Spleen (tissue), 11 donors: ENCODE measurements at regions not wholly inside any gene's neighbourhood (a gene's known extent, or its start where the extent isn't known, plus 50 kb on each side); places are given as distances from the start of the nearest gene placed in this dataset.

Experiments
- DNase-seq: peaks from one replicate; pipeline ENCODE4 v3.0.0-alpha.2; 2020
- H3K27ac ChIP-seq, 8 donors: fragments of 200-600 bp; sonication (generic) in 7 of 8; 1 replicate in 4 of 8; 2 replicates in 4 of 8; pipeline versions ENCODE4 v1.5.0 to v1.8.0; 2016 to 2021; ENCODE audit warnings: inconsistent platforms in 4 of 8, mild to moderate bottlenecking in 4 of 8, moderate library complexity in 1 of 8
- H3K27me3 ChIP-seq, 7 donors: fragments of 200-600 bp; sonication (generic) in 6 of 7; replicated peaks in 1 of 7; 1 replicate in 4 of 7; 2 replicates in 3 of 7; pipeline versions ENCODE4 v1.5.0 to v1.8.0; 2016 to 2021; ENCODE audit warnings: inconsistent platforms in 3 of 7, mild to moderate bottlenecking in 1 of 7
- H3K36me3 ChIP-seq, 6 donors: fragments of 200-600 bp; sonication (generic) in 5 of 6; 1 replicate in 4 of 6; 2 replicates in 2 of 6; pipeline versions ENCODE4 v1.5.0 to v1.8.0; 2016 to 2021; ENCODE audit warnings: inconsistent platforms in 2 of 6
- H3K4me1 ChIP-seq, 6 donors: fragments of 200-600 bp; sonication (generic) in 5 of 6; 1 replicate in 3 of 6; 2 replicates in 3 of 6; pipeline versions ENCODE4 v1.5.0 to v1.8.0; 2016 to 2021; ENCODE audit warnings: inconsistent platforms in 3 of 6
- H3K4me3 ChIP-seq, 8 donors: fragments of 200-600 bp; sonication (generic) in 7 of 8; 1 replicate in 4 of 8; 2 replicates in 4 of 8; pipeline versions ENCODE4 v1.5.0 to v1.8.0; 2016 to 2021; ENCODE audit warnings: inconsistent platforms in 4 of 8, mild to moderate bottlenecking in 4 of 8, moderate library complexity in 2 of 8
- H3K9me3 ChIP-seq, 8 donors: fragments of 200-600 bp; sonication (generic) in 7 of 8; 1 replicate in 4 of 8; 2 replicates in 4 of 8; pipeline versions ENCODE4 v1.5.0 to v1.8.0; 2016 to 2021; ENCODE audit warnings: inconsistent platforms in 4 of 8
- CTCF ChIP-seq, 11 experiments: fragments of 200-600 bp in 7 of 11; fragments of 450-650 bp in 4 of 11; sonication (generic) in 4 of 11; IDR thresholded peaks in 8 of 11; conservative IDR thresholded peaks in 3 of 11; 1 replicate in 7 of 11; 2 replicates in 4 of 11; pipeline versions ENCODE4 v1.4.0 to v1.8.0; 2016 to 2021; ENCODE audit warnings: antibody characterized with exemption in 11 of 11, inconsistent platforms in 4 of 11, mild to moderate bottlenecking in 1 of 11
- POLR2A ChIP-seq, 3 donors: fragments of 450-650 bp; IDR thresholded peaks; one replicate each; pipeline ENCODE4 v1.5.1; 2017; ENCODE audit warnings: antibody characterized with exemption in 3 of 3, mild to moderate bottlenecking in 1 of 3
- POLR2AphosphoS5 ChIP-seq, 3 donors: sonication (generic); formaldehyde crosslinking; IDR thresholded peaks; one replicate each; pipeline ENCODE4 v1.5.1; 2017; ENCODE audit warnings: antibody characterized with exemption in 3 of 3
- WGBS, 5 donors: extraction: QIAGEN DNeasy Blood & Tissue Kit in 3 of 5; methylation state at CpG; one replicate each; pipeline versions ENCODE4 v1.1.5 to v1.1.7; 2013 to 2018; 5-methylcytosine and 5-hydroxymethylcytosine counted together
- intact Hi-C: fragments of 100-400 bp; cut with DNase I; formaldehyde crosslinking; loops from one replicate; pipeline ENCODE4 v1.15.0; 2023; ENCODE audit warnings: low total_unique reads
- donor health status: healthy with polysubstance abuse.
- donor health status: DM: no; HTN: no; CAD: no; lungs with moderate emphysema.
- donor health status: DM: no; HTN: no; CAD: no.
- donor health status: Bipolar disorder and iron deficiency.
- donor health status: healthy.
- donor health status: DM: no; HTN: no; CAD: no.
- donor health status: DM: yes; HTN: yes; CAD: no.

DNA sequence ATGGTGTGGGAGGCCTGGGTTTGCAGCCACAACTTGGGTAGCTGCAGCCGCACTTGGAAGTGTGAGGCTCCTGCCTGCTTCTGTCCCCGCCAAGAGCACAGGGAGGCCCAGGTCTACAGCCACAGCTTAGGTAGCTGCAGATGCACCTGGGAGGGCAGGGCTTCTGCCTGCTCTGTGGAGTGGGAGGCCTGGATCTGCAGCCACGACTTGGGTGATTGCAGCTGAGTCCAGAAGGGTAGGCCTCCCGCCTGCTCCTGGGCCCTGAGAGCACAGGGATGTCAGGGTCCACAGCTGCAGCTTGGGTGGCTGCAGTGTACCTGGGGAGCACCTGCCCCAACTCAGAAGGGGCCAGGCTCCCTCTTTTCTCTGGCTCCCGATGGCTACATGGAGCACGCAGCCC lies 287.3 kb downstream of the AEBP2 start:
- peak; percentile 59 for DNase-seq
- Histone ChIP-seq H3K27ac (no peak overlapping the region), H3K4me1 (no peaks in the 10 kb centered on the region), H3K27me3 (no peaks in the 10 kb centered on the region), H3K9me3 (peaks cover 0 to 21% (median 12%) of the 10 kb centered on the region in 8 donors), H3K36me3 (no peaks in the 10 kb centered on the region), H3K4me3 (no peak overlapping the region)
- no peak for TF ChIP-seq POLR2AphosphoS5 (IDR thresholded peaks at IDR 0.05)
- no peak for TF ChIP-seq CTCF (IDR thresholded peaks at IDR 0.05 in 8 of 11, conservative IDR thresholded peaks at IDR 0.05 in 3 of 11)
- no peak for TF ChIP-seq POLR2A (IDR thresholded peaks at IDR 0.05)
- intact Hi-C loops = no loop called here
- whole genome bisulfite sequencing, 5 donors = 89 to 100% (median 94%) methylated on average over 1 to 6 of the region's 6 CpGs

DNA sequence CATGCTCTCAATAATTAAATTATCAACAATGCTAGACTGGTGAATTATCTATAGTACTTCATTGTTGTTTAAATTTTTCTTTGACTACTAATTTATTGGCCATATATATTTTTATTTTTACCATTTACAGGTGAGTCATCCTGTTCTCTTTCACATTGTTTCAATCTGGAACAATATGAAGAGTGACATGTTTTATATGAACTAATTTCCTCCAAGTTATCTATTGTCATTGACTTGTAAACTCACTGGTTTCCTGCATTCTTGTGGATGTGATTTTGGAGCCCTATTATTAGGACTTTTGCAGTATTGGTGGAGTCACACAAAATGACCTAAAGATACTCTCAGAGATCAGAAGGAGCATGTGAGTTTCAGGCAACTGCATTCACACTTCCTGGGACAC lies 297.7 kb downstream of the AEBP2 start:
- TF ChIP-seq CTCF (IDR thresholded peaks at IDR 0.05 in 8 of 11, conservative IDR thresholded peaks at IDR 0.05 in 3 of 11) = no peak
- no peak for DNase-seq
- Histone ChIP-seq H3K36me3 (no peaks in the 10 kb centered on the region), H3K4me1 (no peaks in the 10 kb centered on the region), H3K27me3 (no peaks in the 10 kb centered on the region), H3K27ac (no peak overlapping the region), H3K4me3 (no peak overlapping the region), H3K9me3 (peaks cover 0 to 6% (median 0%) of the 10 kb centered on the region in 8 donors)
- intact Hi-C loops = no loop called here

GRCh38 chr12:19739195-19739776 lies 300.0 kb downstream of the AEBP2 start:
- TF ChIP-seq POLR2A (IDR thresholded peaks at IDR 0.05) (no peak), POLR2AphosphoS5 (IDR thresholded peaks at IDR 0.05) (no peak), CTCF (IDR thresholded peaks at IDR 0.05 in 8 of 11, conservative IDR thresholded peaks at IDR 0.05 in 3 of 11) (peak in 7 of 11 experiments; percentile 16 to 45 (median 26))
- H3K36me3 ChIP-seq = no peaks in the 10 kb centered on the region
- intact Hi-C loops = no loop called here
- no peak overlapping the region for H3K27ac ChIP-seq
- 61 to 73% (median 68%) methylated on average over 3 of the region's 3 CpGs for WGBS, 5 donors
- peaks cover 0 to 4% (median 0%) of the 10 kb centered on the region in 8 donors for H3K9me3 ChIP-seq
- H3K4me1 ChIP-seq = no peaks in the 10 kb centered on the region
- no peaks in the 10 kb centered on the region for H3K27me3 ChIP-seq
- H3K4me3 ChIP-seq = no peak overlapping the region
- DNase-seq = no peak

DNA sequence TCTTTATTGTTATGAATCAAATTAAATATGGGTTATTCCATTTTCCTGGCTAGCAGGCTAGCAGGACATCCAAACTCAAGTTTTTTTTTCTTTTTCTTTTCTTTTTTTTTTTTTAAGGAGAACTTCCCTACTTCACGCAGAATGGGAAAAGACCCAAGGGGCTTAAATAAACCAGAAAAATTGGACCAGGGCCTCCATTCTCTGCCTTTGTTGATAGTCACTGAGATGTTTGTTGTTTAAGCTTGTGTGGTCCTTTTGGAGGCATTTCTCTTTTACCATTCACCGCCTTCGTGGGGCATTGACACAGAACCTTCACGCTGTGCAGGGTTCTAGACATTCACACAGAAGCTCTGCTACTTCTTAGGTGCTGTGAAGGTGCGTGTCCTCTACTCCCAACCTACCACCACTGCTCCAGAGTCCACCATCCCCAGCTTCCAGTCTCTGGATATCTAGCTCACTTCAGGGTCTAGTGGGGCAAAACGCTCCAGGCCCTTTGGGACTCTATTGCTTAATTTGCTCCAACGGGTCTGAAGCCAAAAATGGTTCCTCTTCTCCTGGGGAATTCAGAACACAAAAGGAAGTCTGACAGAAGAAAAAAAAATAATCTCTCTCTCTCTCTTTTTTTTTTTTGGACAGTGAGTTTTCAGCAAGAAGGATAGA lies 301.3 kb downstream of the AEBP2 start:
- Histone ChIP-seq H3K27me3 (no peaks in the 10 kb centered on the region), H3K9me3 (no peaks in the 10 kb centered on the region), H3K27ac (no peak overlapping the region), H3K4me3 (no peak overlapping the region), H3K36me3 (no peaks in the 10 kb centered on the region), H3K4me1 (no peaks in the 10 kb centered on the region)
- no peak for DNase-seq
- intact Hi-C loops = no loop called here
- TF ChIP-seq POLR2A (IDR thresholded peaks at IDR 0.05) = no peak
- no peak for TF ChIP-seq POLR2AphosphoS5 (IDR thresholded peaks at IDR 0.05)
- TF ChIP-seq CTCF (IDR thresholded peaks at IDR 0.05 in 8 of 11, conservative IDR thresholded peaks at IDR 0.05 in 3 of 11) = no peak
- 57 to 71% (median 67%) methylated on average over 7 of the region's 7 CpGs for WGBS, 5 donors
